Lung microvascular endothelial cell (primary cell): ENCODE measurements at regions not wholly inside any gene's neighbourhood (a gene's known extent, or its start where the extent isn't known, plus 50 kb on each side); places are given as distances from the start of the nearest gene placed in this dataset.

Experiments used
- DNase-seq, 2 donors: peaks; one replicate each; pipeline versions ENCODE4 v3.0.0 to v3.0.0-alpha.2; 2010; ENCODE audit warnings: low read depth in 2 of 2

GRCh38 chr22:45094825-45095224, 68.9 kb upstream of the NUP50 start:
- no peak for DNase-seq

GRCh38 chr22:45096256-45096907, 67.3 kb upstream of the NUP50 start:
- DNase-seq, result peak; percentile 52 to 63

- no peak for DNase-seq
These were observed 66.7 kb upstream of the NUP50 start for GRCh38 chr22:45097061-45097460.

GRCh38 chr22:45098056-45098455, 65.7 kb upstream of the NUP50 start:
- no peak for DNase-seq

GRCh38 chr22:45099961-45100360, 63.8 kb upstream of the NUP50 start:
- DNase-seq, result no peak

GRCh38 chr22:45101515-45102227, 62.1 kb upstream of the NUP50 start:
- DNase-seq, result peak; percentile 50 to 64

- DNase-seq, result no peak
These were observed 60.8 kb upstream of the NUP50 start for GRCh38 chr22:45102896-45103420.

GRCh38 chr22:45103756-45104155, 60.0 kb upstream of the NUP50 start:
- DNase-seq, result peak in 1 of 2 donors; percentile 10

- DNase-seq, result no peak
These were observed 59.4 kb upstream of the NUP50 start for GRCh38 chr22:45104313-45104712.

GRCh38 chr22:45105281-45105702, 58.4 kb upstream of the NUP50 start:
- no peak for DNase-seq

- no peak for DNase-seq
These were observed 56.1 kb upstream of the NUP50 start for GRCh38 chr22:45107671-45108070.

GRCh38 chr22:45112136-45112879, 51.4 kb upstream of the NUP50 start:
- DNase-seq, result peak in 1 of 2 donors; percentile 75
